Left ventricle myocardium inferior (tissue), 1 donor: ENCODE measurements at regions not wholly inside any gene's neighbourhood (a gene's known extent, or its start where the extent isn't known, plus 50 kb on each side); places are given as distances from the start of the nearest gene placed in this dataset.

ENCODE experiments used
- DNase-seq: peaks from one replicate; pipeline ENCODE4 v3.0.0-alpha.2; 2020
- H3K27ac ChIP-seq: fragments of 200-600 bp; replicated peaks from 2 replicates; pipeline ENCODE4 v1.8.0; 2021
- H3K27me3 ChIP-seq: fragments of 200-600 bp; 2 replicates; pipeline ENCODE4 v1.8.0; 2021; ENCODE audit warnings: low read depth
- H3K36me3 ChIP-seq: fragments of 200-600 bp; 2 replicates; pipeline ENCODE4 v1.8.0; 2021
- H3K4me1 ChIP-seq: fragments of 200-600 bp; 2 replicates; pipeline ENCODE4 v1.8.0; 2021
- H3K4me3 ChIP-seq: fragments of 200-600 bp; 2 replicates; pipeline ENCODE4 v1.8.0; 2021; ENCODE audit warnings: mild to moderate bottlenecking, moderate library complexity
- H3K9me3 ChIP-seq: fragments of 200-600 bp; replicated peaks from 2 replicates; pipeline ENCODE4 v1.8.0; 2021
- intact Hi-C: fragments of 100-400 bp; cut with micrococcal nuclease; formaldehyde crosslinking; loops from one replicate; pipeline ENCODE4 v1.11.0; 2022
- TF ChIP-seq, protein P1 (sequence below): fragments of 200-600 bp; IDR thresholded peaks from 2 replicates; pipeline ENCODE4 v1.8.0; 2021; ENCODE audit warnings: antibody characterized with exemption, mild to moderate bottlenecking, borderline replicate concordance
- donor health status: DM: no; HTN: yes; CAD: no; lungs with severe emphysema.

DNA sequence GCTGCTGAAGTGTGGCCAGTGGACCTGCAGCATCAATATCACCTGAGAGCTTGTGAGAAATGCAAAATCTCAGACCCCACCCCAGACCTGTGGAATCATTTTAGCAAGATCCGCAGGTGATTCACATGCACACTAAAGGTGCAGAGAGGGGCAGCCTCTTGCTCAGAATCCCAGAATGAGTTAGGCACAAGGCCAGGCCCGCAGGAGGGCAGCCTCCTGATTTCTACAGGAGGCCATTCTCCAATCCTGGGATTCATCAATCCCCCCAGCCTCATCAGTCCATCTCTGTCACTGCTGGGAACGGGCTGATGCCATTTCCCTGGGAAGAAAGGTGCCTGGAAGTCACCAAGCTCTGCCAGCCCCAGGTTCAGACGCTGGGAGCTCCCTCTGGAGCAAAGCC lies 63.0 kb upstream of the GPR26 start:
- Histone ChIP-seq H3K36me3 (no peaks in the 10 kb centered on the region), H3K9me3 (peaks cover 25% of the 10 kb centered on the region), H3K27ac (no peak overlapping the region), H3K4me3 (no peak overlapping the region), H3K27me3 (peaks cover 64% of the 10 kb centered on the region), H3K4me1 (no peaks in the 10 kb centered on the region)
- intact Hi-C loops, result no loop called here
- no peak for DNase-seq
- TF ChIP-seq, protein P1, sequence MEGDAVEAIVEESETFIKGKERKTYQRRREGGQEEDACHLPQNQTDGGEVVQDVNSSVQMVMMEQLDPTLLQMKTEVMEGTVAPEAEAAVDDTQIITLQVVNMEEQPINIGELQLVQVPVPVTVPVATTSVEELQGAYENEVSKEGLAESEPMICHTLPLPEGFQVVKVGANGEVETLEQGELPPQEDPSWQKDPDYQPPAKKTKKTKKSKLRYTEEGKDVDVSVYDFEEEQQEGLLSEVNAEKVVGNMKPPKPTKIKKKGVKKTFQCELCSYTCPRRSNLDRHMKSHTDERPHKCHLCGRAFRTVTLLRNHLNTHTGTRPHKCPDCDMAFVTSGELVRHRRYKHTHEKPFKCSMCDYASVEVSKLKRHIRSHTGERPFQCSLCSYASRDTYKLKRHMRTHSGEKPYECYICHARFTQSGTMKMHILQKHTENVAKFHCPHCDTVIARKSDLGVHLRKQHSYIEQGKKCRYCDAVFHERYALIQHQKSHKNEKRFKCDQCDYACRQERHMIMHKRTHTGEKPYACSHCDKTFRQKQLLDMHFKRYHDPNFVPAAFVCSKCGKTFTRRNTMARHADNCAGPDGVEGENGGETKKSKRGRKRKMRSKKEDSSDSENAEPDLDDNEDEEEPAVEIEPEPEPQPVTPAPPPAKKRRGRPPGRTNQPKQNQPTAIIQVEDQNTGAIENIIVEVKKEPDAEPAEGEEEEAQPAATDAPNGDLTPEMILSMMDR, result no peak

DNA sequence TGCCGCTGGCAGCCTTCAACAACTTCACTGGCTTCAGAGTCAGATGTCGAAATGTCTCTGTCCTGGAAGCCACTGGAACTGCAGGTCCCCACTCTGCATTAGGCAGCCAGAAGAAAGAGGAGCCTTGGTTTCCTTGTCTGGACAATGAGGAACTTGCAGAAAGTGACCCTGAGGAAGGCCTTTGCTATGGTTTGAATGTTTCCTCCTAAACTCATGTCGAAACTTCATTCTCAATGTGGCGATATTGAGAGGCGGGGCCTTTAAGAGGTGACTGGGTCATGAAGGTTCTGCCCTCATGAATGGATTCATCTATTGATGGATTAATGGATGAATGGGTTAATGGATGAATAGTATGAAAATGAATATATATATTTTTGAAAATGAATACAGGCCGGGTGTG lies 61.6 kb upstream of the GPR26 start:
- TF ChIP-seq, protein P1, result no peak
- intact Hi-C loops, result no loop called here
- Histone ChIP-seq H3K27me3 (peaks cover 78% of the 10 kb centered on the region), H3K9me3 (peaks cover 25% of the 10 kb centered on the region), H3K36me3 (no peaks in the 10 kb centered on the region), H3K4me1 (no peaks in the 10 kb centered on the region), H3K4me3 (no peak overlapping the region), H3K27ac (no peak overlapping the region)
- no peak for DNase-seq

DNA sequence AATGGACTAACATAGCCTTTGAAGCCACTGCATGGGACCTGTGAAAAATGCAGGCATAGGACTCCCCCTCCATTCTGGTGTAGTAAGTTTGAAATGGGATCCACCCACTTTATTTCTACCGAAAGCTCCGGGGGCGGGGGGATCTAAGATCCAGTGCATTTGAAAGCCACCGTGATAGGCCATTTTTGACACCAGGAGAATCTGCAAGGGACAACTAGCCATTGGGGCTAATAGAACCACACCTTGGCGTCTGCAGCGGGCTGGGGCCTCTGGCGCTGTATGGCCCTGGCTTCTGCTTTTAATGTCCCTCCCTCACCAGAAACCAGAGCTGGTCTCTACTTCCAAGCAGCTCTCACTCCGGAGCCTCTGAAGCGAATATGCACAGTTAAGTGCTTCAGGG lies 60.1 kb upstream of the GPR26 start:
- intact Hi-C loops, result no loop called here
- no peak for DNase-seq
- no peak overlapping the region for H3K27ac ChIP-seq
- TF ChIP-seq, protein P1, result no peak
- H3K4me1 ChIP-seq, result no peaks in the 10 kb centered on the region
- no peak overlapping the region for H3K4me3 ChIP-seq
- H3K36me3 ChIP-seq, result no peaks in the 10 kb centered on the region
- peaks cover 89% of the 10 kb centered on the region for H3K27me3 ChIP-seq
- H3K9me3 ChIP-seq, result peaks cover 14% of the 10 kb centered on the region

DNA sequence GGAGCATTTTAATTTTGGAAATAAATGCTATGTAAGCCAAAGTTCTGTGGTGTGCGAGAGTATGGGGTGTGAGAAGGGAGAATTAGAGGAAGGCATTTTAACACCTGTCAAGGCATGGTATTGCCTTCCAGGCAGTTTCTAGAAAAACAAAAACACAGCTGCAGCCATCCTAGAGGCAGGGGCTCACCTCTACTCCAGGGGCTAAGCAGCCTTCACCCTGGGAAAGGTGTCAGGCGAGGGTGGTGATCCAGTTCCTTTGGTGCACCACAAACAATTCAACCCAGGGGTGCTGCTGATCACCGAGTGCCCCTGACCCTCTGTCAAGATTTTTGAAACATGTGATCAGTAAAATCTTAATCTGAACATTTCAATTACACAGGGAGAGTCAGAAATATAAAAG lies 59.2 kb upstream of the GPR26 start:
- Histone ChIP-seq H3K27ac (no peak overlapping the region), H3K4me1 (no peaks in the 10 kb centered on the region), H3K36me3 (no peaks in the 10 kb centered on the region), H3K9me3 (peaks cover 5% of the 10 kb centered on the region), H3K4me3 (no peak overlapping the region), H3K27me3 (peaks cover 90% of the 10 kb centered on the region)
- TF ChIP-seq, protein P1, result no peak
- DNase-seq, result no peak
- intact Hi-C loops, result no loop called here

DNA sequence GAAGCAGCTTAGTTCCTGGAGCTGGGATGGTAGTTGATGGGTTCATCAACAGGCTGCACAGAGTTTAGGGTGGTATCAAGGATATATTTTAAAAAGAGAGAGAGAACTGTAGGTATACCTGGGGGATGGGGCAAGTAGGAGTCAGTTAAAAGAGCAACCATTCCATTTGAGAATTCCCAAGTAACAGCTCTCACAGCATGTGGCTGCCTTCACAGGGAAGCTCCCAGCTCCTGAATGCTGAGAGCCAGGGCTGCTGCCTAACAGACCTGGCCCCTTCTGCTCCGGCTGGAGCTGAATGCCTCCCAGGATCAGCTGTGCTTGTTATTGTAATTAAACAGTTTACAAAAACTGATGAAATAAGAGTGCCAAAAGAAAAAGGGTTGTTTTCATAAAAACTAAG lies 58.8 kb upstream of the GPR26 start:
- Histone ChIP-seq H3K27me3 (peaks cover 93% of the 10 kb centered on the region), H3K9me3 (peaks cover under 1% of the 10 kb centered on the region), H3K27ac (no peak overlapping the region), H3K36me3 (no peaks in the 10 kb centered on the region), H3K4me3 (no peak overlapping the region), H3K4me1 (no peaks in the 10 kb centered on the region)
- intact Hi-C loops, result no loop called here
- TF ChIP-seq, protein P1, result no peak
- DNase-seq, result no peak

DNA sequence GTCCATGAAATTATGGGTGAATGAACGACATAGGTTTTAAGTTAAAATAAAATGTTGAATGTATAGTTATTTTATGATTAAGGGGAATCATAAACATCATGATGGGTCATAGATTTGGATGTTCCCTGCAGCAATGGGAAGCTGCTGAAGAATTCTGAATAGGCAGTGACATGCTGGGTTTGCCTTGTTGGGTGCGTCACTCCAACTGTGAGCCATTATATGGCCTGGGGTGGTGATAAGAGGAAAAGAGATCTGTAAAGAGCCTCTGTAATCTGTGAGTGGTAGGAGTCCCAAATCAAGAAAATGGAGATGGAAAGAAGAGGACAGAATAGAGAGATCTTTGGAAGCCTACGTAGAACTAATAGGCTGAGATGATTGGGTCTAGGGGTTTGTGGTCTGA lies 58.1 kb upstream of the GPR26 start:
- peaks cover 97% of the 10 kb centered on the region for H3K27me3 ChIP-seq
- H3K9me3 ChIP-seq, result no peaks in the 10 kb centered on the region
- intact Hi-C loops, result no loop called here
- no peak for DNase-seq
- TF ChIP-seq, protein P1, result no peak
- H3K4me1 ChIP-seq, result no peaks in the 10 kb centered on the region
- H3K27ac ChIP-seq, result no peak overlapping the region
- no peaks in the 10 kb centered on the region for H3K36me3 ChIP-seq
- no peak overlapping the region for H3K4me3 ChIP-seq
